ENCODE measurements at regions not wholly inside any gene's neighbourhood (a gene's known extent, or its start where the extent isn't known, plus 50 kb on each side); places are given as distances from the start of the nearest gene placed in this dataset.

DNA sequence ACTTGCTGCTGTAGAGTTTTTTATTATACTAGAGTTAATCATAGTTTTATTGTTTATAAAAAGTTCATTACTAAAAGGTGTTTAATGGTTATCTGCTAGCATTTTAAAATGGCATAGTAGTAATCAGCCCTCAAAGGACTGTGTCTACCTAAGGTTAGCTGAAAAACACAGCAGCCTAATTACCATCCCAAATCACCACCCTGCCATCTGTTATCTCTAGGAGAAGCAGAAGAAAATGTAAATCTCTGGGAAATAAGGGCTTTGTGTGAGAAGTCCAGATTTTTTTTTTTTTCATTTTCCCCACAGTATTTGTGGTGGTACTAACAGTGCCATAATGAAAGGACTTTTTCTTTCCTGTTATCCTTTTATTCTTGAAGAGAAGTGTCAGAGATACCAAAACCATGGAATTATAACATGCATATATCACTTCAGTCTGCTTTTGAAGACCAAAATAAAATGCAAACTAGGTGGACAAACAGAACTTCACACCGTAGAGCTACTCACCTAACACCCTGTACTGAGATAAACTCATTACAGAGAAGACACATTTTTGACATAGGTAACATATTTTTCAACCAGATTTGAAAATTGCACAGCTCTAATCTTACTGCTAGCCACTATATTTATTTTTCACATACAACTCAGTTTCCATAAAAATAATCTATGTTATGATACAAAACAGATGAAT, 876.2 kb downstream of the C12orf50 start:
- TF ChIP-seq, protein P1, sequence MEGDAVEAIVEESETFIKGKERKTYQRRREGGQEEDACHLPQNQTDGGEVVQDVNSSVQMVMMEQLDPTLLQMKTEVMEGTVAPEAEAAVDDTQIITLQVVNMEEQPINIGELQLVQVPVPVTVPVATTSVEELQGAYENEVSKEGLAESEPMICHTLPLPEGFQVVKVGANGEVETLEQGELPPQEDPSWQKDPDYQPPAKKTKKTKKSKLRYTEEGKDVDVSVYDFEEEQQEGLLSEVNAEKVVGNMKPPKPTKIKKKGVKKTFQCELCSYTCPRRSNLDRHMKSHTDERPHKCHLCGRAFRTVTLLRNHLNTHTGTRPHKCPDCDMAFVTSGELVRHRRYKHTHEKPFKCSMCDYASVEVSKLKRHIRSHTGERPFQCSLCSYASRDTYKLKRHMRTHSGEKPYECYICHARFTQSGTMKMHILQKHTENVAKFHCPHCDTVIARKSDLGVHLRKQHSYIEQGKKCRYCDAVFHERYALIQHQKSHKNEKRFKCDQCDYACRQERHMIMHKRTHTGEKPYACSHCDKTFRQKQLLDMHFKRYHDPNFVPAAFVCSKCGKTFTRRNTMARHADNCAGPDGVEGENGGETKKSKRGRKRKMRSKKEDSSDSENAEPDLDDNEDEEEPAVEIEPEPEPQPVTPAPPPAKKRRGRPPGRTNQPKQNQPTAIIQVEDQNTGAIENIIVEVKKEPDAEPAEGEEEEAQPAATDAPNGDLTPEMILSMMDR (IDR thresholded peaks at IDR 0.05), result no peak
- no peak for TF ChIP-seq POLR2A (IDR thresholded peaks at IDR 0.05)

Measured in upper lobe of left lung (tissue), 4 donors.